HepG2 (cell line): ENCODE measurements at regions not wholly inside any gene's neighbourhood (a gene's known extent, or its start where the extent isn't known, plus 50 kb on each side); places are given as distances from the start of the nearest gene placed in this dataset.

Source experiments
- ATF4 ChIP-seq, 2 experiments: fragments of 450-650 bp in 1 of 2; sonication (generic) in 1 of 2; formaldehyde crosslinking; IDR thresholded peaks; 2 replicates each; pipeline versions ENCODE4 v1.5.0 to v1.8.0; 2020 to 2022; ENCODE audit warnings: mild to moderate bottlenecking in 1 of 2, missing genetic modification reagents in 1 of 2
- CREB1 ChIP-seq, 2 experiments: fragments of 450-650 bp in 1 of 2; IDR thresholded peaks; 2 replicates each; pipeline ENCODE4 v1.6.1; 2016 to 2017; ENCODE audit warnings: control low read depth in 1 of 2, mild to moderate bottlenecking in 1 of 2, missing compliant biosample characterization in 1 of 2, missing genetic modification characterization in 1 of 2
- EP300 ChIP-seq, 3 experiments: sonication (generic) in 1 of 3; formaldehyde crosslinking in 1 of 3; IDR thresholded peaks; 2 replicates each; pipeline versions ENCODE4 v1.5.1 to v1.6.1; 2011 to 2020; ENCODE audit warnings: low read depth in 2 of 3, low read length in 2 of 3, borderline replicate concordance in 1 of 3, improper control_type of control experiment in 1 of 3, mild to moderate bottlenecking in 1 of 3, missing genetic modification reagents in 1 of 3, moderate library complexity in 1 of 3
- HCFC1 ChIP-seq: fragments of 150-350 bp; IDR thresholded peaks from 2 replicates; pipeline ENCODE4 v1.6.1; 2014; ENCODE audit warnings: low read depth, low read length
- HDAC6 ChIP-seq: fragments of 200-600 bp; sonication (generic); IDR thresholded peaks from 2 replicates; pipeline ENCODE4 v1.7.0; 2017; ENCODE audit warnings: mild to moderate bottlenecking, antibody characterized with exemption, low read length, low read depth
- HOXA5 ChIP-seq: sonication (generic); formaldehyde crosslinking; IDR thresholded peaks from 2 replicates; pipeline ENCODE4 v1.4.0; 2020; ENCODE audit warnings: missing genetic modification reagents
- MYNN ChIP-seq: sonication (generic); formaldehyde crosslinking; IDR thresholded peaks from 2 replicates; pipeline ENCODE4 v1.4.0; 2020; ENCODE audit warnings: mild to moderate bottlenecking, low read depth, missing genetic modification reagents
- PHB2 ChIP-seq: fragments of 450-650 bp; IDR thresholded peaks from 2 replicates; pipeline ENCODE4 v1.6.1; 2018; ENCODE audit not compliant: partially characterized antibody
- SIN3A ChIP-seq: IDR thresholded peaks from 2 replicates; pipeline ENCODE4 v1.6.1; 2011; ENCODE audit warnings: low read depth, mild to moderate bottlenecking, control low read depth, low read length, borderline replicate concordance
- SIX4 ChIP-seq: sonication (generic); formaldehyde crosslinking; IDR thresholded peaks from 2 replicates; pipeline ENCODE4 v1.4.0; 2020; ENCODE audit warnings: missing genetic modification reagents
- SMAD3 ChIP-seq: sonication (generic); formaldehyde crosslinking; IDR thresholded peaks from 2 replicates; pipeline ENCODE4 v1.4.0; 2020; ENCODE audit warnings: missing genetic modification reagents
- SRF ChIP-seq: IDR thresholded peaks from 2 replicates; pipeline ENCODE4 v1.6.1; 2011; ENCODE audit warnings: mild to moderate bottlenecking, low read depth, low read length, moderate library complexity
- YEATS2 ChIP-seq: sonication (generic); formaldehyde crosslinking; IDR thresholded peaks from 2 replicates; pipeline ENCODE4 v1.4.0; 2020; ENCODE audit warnings: missing genetic modification reagents, borderline replicate concordance
- ZBTB38 ChIP-seq: sonication (generic); formaldehyde crosslinking; IDR thresholded peaks from 2 replicates; pipeline ENCODE4 v1.5.1; 2020; ENCODE audit warnings: mild to moderate bottlenecking, missing genetic modification reagents
- ZFX ChIP-seq: sonication (generic); formaldehyde crosslinking; IDR thresholded peaks from 2 replicates; pipeline ENCODE4 v1.4.0; 2020; ENCODE audit warnings: mild to moderate bottlenecking, low read depth, missing genetic modification reagents, moderate library complexity
- ZNF274 ChIP-seq: sonication (generic); formaldehyde crosslinking; IDR thresholded peaks from 2 replicates; pipeline ENCODE4 v1.5.1; 2020; ENCODE audit warnings: mild to moderate bottlenecking, missing genetic modification reagents
- ZNF337 ChIP-seq: sonication (generic); formaldehyde crosslinking; IDR thresholded peaks from 2 replicates; pipeline ENCODE4 v1.5.1; 2020; ENCODE audit warnings: missing genetic modification reagents, low read depth, mild to moderate bottlenecking, borderline replicate concordance
- ZNF33A ChIP-seq: sonication (generic); formaldehyde crosslinking; IDR thresholded peaks from 2 replicates; pipeline ENCODE4 v1.5.1; 2020; ENCODE audit warnings: missing genetic modification reagents, mild to moderate bottlenecking, moderate library complexity, borderline replicate concordance
- ZNF644 ChIP-seq: IDR thresholded peaks from 2 replicates; pipeline ENCODE4 v1.6.1; 2016; ENCODE audit warnings: low read depth
- ZNF776 ChIP-seq: sonication (generic); formaldehyde crosslinking; IDR thresholded peaks from 2 replicates; pipeline ENCODE4 v1.4.0; 2020; ENCODE audit warnings: mild to moderate bottlenecking, missing genetic modification reagents
- ZNF790 ChIP-seq: sonication (generic); formaldehyde crosslinking; IDR thresholded peaks from 2 replicates; pipeline ENCODE4 v1.8.0; 2022; ENCODE audit warnings: missing genetic modification reagents, mild to moderate bottlenecking, borderline replicate concordance
- TF ChIP-seq, protein P1 (sequence below): sonication (generic); formaldehyde crosslinking; IDR thresholded peaks from 2 replicates; pipeline ENCODE4 v1.4.0; 2020; ENCODE audit warnings: missing genetic modification reagents
- TF ChIP-seq, protein P2 (sequence below): sonication (generic); formaldehyde crosslinking; IDR thresholded peaks from 2 replicates; pipeline ENCODE4 v1.8.0; 2022; ENCODE audit warnings: mild to moderate bottlenecking, missing genetic modification reagents, borderline replicate concordance
- TF ChIP-seq, protein P3 (sequence below): sonication (generic); formaldehyde crosslinking; IDR thresholded peaks from 2 replicates; pipeline ENCODE4 v1.5.0; 2020; ENCODE audit warnings: missing genetic modification reagents

GRCh38 chr16:14345512-14346115 lies 274.5 kb downstream of the MRTFB start (continued):
- TF ChIP-seq PHB2 (no peak), HOXA5 (CRISPR knock-in tag) (no peak), ZNF274 (CRISPR knock-in tag) (peak; percentile 48; the same call in 1 of the 2 replicates), SRF (no peak), ZFX (peak; percentile 43; the same call in 1 of the 2 replicates), CREB1 (IDR thresholded peaks at IDR 0.05) (no peak), CREB1 (CRISPR knock-in tag; IDR thresholded peaks at IDR 0.05) (no peak; the same call in 1 of the 2 replicates), HCFC1 (no peak), ZNF33A (CRISPR knock-in tag) (no peak), MYNN (CRISPR knock-in tag) (no peak), SIX4 (CRISPR knock-in tag) (no peak), ZNF337 (CRISPR knock-in tag) (no peak), ZBTB38 (CRISPR knock-in tag) (peak; percentile 95), YEATS2 (no peak), EP300 (IDR thresholded peaks at IDR 0.05; ENCODE audit: low read depth in 2 of 2, low read length in 2 of 2) (peak in 1 of 2 experiments; percentile 58; a peak in 2 of 4 replicates), EP300 (CRISPR knock-in tag; IDR thresholded peaks at IDR 0.05; ENCODE audit: borderline replicate concordance) (no peak), ATF4 (CRISPR knock-in tag; IDR thresholded peaks at IDR 0.05) (peak in 1 of 2 experiments; percentile 77; a peak in 1 of 4 replicates), ZNF644 (CRISPR knock-in tag) (0 out of 2 replicates have a peak, but pooled peaks have one; percentile 15), ZNF790 (no peak; the same call in 1 of the 2 replicates), SIN3A (no peak), HDAC6 (no peak), SMAD3 (CRISPR knock-in tag) (no peak), ZNF776 (no peak; the same call in 1 of the 2 replicates)
- TF ChIP-seq, protein P1, sequence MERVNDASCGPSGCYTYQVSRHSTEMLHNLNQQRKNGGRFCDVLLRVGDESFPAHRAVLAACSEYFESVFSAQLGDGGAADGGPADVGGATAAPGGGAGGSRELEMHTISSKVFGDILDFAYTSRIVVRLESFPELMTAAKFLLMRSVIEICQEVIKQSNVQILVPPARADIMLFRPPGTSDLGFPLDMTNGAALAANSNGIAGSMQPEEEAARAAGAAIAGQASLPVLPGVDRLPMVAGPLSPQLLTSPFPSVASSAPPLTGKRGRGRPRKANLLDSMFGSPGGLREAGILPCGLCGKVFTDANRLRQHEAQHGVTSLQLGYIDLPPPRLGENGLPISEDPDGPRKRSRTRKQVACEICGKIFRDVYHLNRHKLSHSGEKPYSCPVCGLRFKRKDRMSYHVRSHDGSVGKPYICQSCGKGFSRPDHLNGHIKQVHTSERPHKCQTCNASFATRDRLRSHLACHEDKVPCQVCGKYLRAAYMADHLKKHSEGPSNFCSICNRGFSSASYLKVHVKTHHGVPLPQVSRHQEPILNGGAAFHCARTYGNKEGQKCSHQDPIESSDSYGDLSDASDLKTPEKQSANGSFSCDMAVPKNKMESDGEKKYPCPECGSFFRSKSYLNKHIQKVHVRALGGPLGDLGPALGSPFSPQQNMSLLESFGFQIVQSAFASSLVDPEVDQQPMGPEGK: peak; percentile 51; the same call in 1 of the 2 replicates
- TF ChIP-seq, protein P2, sequence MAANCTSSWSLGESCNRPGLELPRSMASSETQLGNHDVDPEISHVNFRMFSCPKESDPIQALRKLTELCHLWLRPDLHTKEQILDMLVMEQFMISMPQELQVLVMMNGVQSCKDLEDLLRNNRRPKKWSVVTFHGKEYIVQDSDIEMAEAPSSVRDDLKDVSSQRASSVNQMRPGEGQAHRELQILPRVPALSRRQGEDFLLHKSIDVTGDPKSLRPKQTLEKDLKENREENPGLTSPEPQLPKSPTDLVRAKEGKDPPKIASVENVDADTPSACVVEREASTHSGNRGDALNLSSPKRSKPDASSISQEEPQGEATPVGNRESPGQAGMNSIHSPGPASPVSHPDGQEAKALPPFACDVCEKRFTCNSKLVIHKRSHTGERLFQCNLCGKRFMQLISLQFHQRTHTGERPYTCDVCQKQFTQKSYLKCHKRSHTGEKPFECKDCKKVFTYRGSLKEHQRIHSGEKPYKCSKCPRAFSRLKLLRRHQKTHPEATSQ (CRISPR knock-in tag): no peak
- TF ChIP-seq, protein P3, sequence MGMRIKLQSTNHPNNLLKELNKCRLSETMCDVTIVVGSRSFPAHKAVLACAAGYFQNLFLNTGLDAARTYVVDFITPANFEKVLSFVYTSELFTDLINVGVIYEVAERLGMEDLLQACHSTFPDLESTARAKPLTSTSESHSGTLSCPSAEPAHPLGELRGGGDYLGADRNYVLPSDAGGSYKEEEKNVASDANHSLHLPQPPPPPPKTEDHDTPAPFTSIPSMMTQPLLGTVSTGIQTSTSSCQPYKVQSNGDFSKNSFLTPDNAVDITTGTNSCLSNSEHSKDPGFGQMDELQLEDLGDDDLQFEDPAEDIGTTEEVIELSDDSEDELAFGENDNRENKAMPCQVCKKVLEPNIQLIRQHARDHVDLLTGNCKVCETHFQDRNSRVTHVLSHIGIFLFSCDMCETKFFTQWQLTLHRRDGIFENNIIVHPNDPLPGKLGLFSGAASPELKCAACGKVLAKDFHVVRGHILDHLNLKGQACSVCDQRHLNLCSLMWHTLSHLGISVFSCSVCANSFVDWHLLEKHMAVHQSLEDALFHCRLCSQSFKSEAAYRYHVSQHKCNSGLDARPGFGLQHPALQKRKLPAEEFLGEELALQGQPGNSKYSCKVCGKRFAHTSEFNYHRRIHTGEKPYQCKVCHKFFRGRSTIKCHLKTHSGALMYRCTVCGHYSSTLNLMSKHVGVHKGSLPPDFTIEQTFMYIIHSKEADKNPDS (CRISPR knock-in tag): peak; percentile 60; the same call in 1 of the 2 replicates
